Adrenal gland (tissue), 9 donors: ENCODE measurements at regions not wholly inside any gene's neighbourhood (a gene's known extent, or its start where the extent isn't known, plus 50 kb on each side); places are given as distances from the start of the nearest gene placed in this dataset.

Source experiments
- DNase-seq, 7 donors: peaks; one replicate each; pipeline ENCODE4 v3.0.0-alpha.2; 2019 to 2020
- H3K27ac ChIP-seq, 5 donors: fragments of 200-600 bp; sonication (generic) in 4 of 5; 1 replicate in 3 of 5; 2 replicates in 2 of 5; pipeline versions ENCODE4 v1.5.1 to v1.8.0; 2016 to 2020; ENCODE audit warnings: mild to moderate bottlenecking in 1 of 5
- H3K27me3 ChIP-seq: fragments of 200-600 bp; 2 replicates; pipeline ENCODE4 v1.8.0; 2021
- H3K36me3 ChIP-seq, 2 donors: fragments of 200-600 bp; replicated peaks in 1 of 2; 1 replicate in 1 of 2; 2 replicates in 1 of 2; pipeline versions ENCODE4 v1.5.1 to v1.8.0; 2018 to 2022
- H3K4me1 ChIP-seq, 2 donors: fragments of 200-600 bp; replicated peaks in 1 of 2; 1 replicate in 1 of 2; 2 replicates in 1 of 2; pipeline versions ENCODE4 v1.5.1 to v1.8.0; 2018 to 2021
- H3K4me3 ChIP-seq, 4 donors: fragments of 200-600 bp; sonication (generic) in 3 of 4; one replicate each; pipeline ENCODE4 v1.5.1; 2016 to 2018
- H3K9me3 ChIP-seq, 3 donors: fragments of 200-600 bp; sonication (generic) in 1 of 3; replicated peaks in 1 of 3; 1 replicate in 2 of 3; 2 replicates in 1 of 3; pipeline versions ENCODE4 v1.5.1 to v1.8.0; 2016 to 2021
- POLR2A ChIP-seq, 2 donors: fragments of 450-650 bp; IDR thresholded peaks; one replicate each; pipeline ENCODE4 v1.6.1; 2017; ENCODE audit warnings: antibody characterized with exemption in 2 of 2, mild to moderate bottlenecking in 2 of 2, moderate library complexity in 1 of 2
- WGBS, 4 donors: extraction: QIAGEN DNeasy Blood & Tissue Kit in 2 of 4; methylation state at CpG; one replicate each; pipeline versions ENCODE4 v1.1.5 to v1.1.7; 2013 to 2017; 5-methylcytosine and 5-hydroxymethylcytosine counted together
- intact Hi-C, 2 donors: fragments of 100-400 bp; cut with DNase I; formaldehyde crosslinking; loops; one replicate each; pipeline versions ENCODE4 v1.14.1 to v1.15.0; 2022 to 2023
- TF ChIP-seq, protein P1 (sequence below), 6 experiments: fragments of 450-650 bp in 4 of 6; fragments of 200-600 bp in 2 of 6; sonication (generic) in 1 of 6; IDR thresholded peaks; 1 replicate in 5 of 6; 2 replicates in 1 of 6; pipeline versions ENCODE4 v1.5.1 to v1.8.0; 2016 to 2021; ENCODE audit warnings: antibody characterized with exemption in 6 of 6, mild to moderate bottlenecking in 2 of 6, moderate library complexity in 1 of 6
- donor health status: healthy with polysubstance abuse.
- donor health status: Bipolar disorder and iron deficiency.
- donor health status: DM: yes; HTN: yes; CAD: no.
- donor health status: DM: no; HTN: no; CAD: no.
- donor health status: DM: no; HTN: no; CAD: no.

DNA sequence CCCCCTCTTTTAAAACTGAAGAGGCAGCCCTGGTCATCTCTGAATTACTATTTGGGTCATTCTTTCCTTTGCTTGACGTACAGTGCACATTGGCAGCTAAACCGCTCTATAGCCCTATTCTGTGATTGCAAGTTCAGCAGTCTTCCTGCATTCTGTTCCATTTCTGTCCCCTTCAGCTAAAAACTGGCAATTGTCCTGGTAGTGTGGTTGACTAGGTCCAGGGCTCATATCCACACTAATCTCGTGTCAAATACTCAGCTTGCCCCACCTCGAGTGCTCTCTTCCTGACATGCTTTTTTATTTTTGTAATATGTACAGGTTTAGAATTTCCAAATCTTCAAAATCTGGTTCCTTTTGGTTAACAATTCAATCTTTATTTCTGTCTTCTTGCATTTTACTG lies 282.1 kb downstream of the THBS2 start:
- WGBS, 4 donors = 85 to 95% (median 89%) methylated on average over 4 of the region's 4 CpGs
- no peak overlapping the region for H3K27ac ChIP-seq
- TF ChIP-seq, protein P1, sequence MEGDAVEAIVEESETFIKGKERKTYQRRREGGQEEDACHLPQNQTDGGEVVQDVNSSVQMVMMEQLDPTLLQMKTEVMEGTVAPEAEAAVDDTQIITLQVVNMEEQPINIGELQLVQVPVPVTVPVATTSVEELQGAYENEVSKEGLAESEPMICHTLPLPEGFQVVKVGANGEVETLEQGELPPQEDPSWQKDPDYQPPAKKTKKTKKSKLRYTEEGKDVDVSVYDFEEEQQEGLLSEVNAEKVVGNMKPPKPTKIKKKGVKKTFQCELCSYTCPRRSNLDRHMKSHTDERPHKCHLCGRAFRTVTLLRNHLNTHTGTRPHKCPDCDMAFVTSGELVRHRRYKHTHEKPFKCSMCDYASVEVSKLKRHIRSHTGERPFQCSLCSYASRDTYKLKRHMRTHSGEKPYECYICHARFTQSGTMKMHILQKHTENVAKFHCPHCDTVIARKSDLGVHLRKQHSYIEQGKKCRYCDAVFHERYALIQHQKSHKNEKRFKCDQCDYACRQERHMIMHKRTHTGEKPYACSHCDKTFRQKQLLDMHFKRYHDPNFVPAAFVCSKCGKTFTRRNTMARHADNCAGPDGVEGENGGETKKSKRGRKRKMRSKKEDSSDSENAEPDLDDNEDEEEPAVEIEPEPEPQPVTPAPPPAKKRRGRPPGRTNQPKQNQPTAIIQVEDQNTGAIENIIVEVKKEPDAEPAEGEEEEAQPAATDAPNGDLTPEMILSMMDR (IDR thresholded peaks at IDR 0.05) = no peak
- TF ChIP-seq POLR2A (IDR thresholded peaks at IDR 0.05) = no peak
- no peaks in the 10 kb centered on the region for H3K4me1 ChIP-seq
- H3K4me3 ChIP-seq = no peak overlapping the region
- H3K9me3 ChIP-seq = no peaks in the 10 kb centered on the region
- no peaks in the 10 kb centered on the region for H3K36me3 ChIP-seq
- intact Hi-C loops = no loop called here
- no peaks in the 10 kb centered on the region for H3K27me3 ChIP-seq
- DNase-seq = no peak

DNA sequence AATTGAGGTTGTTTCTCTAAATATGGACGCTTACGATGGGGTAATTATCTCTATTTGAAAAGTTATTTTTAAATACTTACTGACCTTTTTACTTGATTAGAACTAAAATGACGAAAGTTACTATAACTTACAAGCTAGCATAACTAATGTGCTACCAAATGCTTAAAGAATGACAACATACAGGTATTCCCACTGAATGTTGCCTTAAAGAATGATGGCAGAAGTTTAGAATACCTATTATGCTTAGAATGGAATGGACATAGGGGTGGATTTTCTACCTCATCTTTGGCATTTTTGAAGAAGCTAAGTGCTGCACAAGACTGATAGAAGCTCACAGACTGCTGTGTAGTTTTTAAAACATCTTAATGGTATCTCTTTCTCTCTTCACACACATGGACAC lies 284.8 kb downstream of the THBS2 start:
- no peak overlapping the region for H3K27ac ChIP-seq
- 85 to 94% (median 87%) methylated on average over 3 of the region's 3 CpGs for WGBS, 4 donors
- intact Hi-C loops = no loop called here
- no peaks in the 10 kb centered on the region for H3K27me3 ChIP-seq
- no peak for DNase-seq
- no peaks in the 10 kb centered on the region for H3K36me3 ChIP-seq
- no peak overlapping the region for H3K4me3 ChIP-seq
- no peaks in the 10 kb centered on the region for H3K4me1 ChIP-seq
- no peaks in the 10 kb centered on the region for H3K9me3 ChIP-seq
- TF ChIP-seq, protein P1 (IDR thresholded peaks at IDR 0.05) = no peak
- TF ChIP-seq POLR2A (IDR thresholded peaks at IDR 0.05) = no peak

DNA sequence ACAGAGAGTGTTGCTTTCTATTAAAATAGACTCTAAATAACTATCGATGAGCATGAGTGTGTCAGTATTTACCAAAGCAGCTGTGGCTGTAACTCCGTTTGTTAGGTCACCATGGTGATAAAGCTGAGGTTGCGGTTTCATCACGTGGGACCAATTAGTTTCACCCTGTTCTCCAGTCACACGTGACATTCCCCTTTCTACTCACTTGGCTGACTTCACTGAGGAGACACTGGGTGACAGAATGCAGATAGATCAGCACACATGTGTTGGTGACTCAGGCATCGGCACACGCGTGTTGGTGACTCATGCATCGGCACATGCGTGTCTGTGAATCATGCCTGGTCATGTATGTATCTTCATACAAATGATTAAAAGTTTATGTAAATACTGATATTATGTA lies 285.4 kb downstream of the THBS2 start:
- Histone ChIP-seq H3K27me3 (no peaks in the 10 kb centered on the region), H3K9me3 (no peaks in the 10 kb centered on the region), H3K36me3 (no peaks in the 10 kb centered on the region), H3K4me1 (no peaks in the 10 kb centered on the region), H3K4me3 (no peak overlapping the region), H3K27ac (no peak overlapping the region)
- TF ChIP-seq, protein P1 (IDR thresholded peaks at IDR 0.05) = no peak
- TF ChIP-seq POLR2A (IDR thresholded peaks at IDR 0.05) = no peak
- 76 to 80% (median 76%) methylated on average over 10 of the region's 10 CpGs for WGBS, 4 donors
- DNase-seq = peak in 3 of 7 donors; percentile 12 to 59 (median 32)
- intact Hi-C loops = no loop called here

DNA sequence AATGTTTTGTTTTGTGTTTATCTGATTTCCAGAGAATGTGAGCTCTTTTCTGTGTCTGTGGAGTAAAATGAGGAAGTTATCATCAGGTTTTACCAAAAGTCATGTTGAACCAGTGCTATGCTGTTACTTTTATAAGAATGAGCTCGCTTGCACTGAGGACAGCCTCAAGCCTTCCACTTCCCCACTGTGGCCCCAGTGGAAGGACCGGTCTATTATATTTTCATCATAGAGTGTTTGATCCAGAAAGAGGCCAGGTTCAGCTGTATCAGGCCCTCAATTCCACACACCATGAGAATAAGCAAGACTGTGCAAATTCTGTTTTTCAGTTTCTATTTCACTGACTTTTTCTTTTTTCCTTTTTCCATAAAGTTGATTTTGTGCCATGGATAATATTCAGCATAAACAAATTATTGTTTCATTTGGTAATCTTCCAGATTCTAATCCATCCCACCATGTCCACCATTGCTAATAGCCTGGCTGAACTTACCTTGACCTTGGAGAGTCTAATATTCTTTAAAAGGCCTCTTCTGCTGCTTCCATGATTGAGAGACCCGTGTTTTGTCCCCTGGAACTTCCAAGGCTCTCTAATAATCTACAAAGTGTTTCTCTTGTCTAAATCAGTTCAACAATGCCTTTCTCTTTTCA lies 286.2 kb downstream of the THBS2 start:
- TF ChIP-seq POLR2A (IDR thresholded peaks at IDR 0.05) = no peak
- TF ChIP-seq, protein P1 (IDR thresholded peaks at IDR 0.05) = no peak
- no peaks in the 10 kb centered on the region for H3K27me3 ChIP-seq
- intact Hi-C loops = no loop called here
- no peaks in the 10 kb centered on the region for H3K4me1 ChIP-seq
- whole genome bisulfite sequencing, 4 donors = 61 to 70% (median 67%) methylated on average over 3 of the region's 3 CpGs
- no peak overlapping the region for H3K27ac ChIP-seq
- no peak overlapping the region for H3K4me3 ChIP-seq
- H3K36me3 ChIP-seq = no peaks in the 10 kb centered on the region
- H3K9me3 ChIP-seq = no peaks in the 10 kb centered on the region
- no peak for DNase-seq
